PC-9 (cell line): ENCODE measurements at regions not wholly inside any gene's neighbourhood (a gene's known extent, or its start where the extent isn't known, plus 50 kb on each side); places are given as distances from the start of the nearest gene placed in this dataset.

ENCODE experiments used
- EZH2 ChIP-seq: fragments of 200-600 bp; sonication (generic); IDR thresholded peaks from 2 replicates; pipeline ENCODE4 v1.8.0; 2017; ENCODE audit warnings: antibody characterized with exemption, low read depth
- TF ChIP-seq, protein P1 (sequence below): fragments of 200-600 bp; sonication (generic); conservative IDR thresholded peaks from 2 replicates; pipeline ENCODE4 v1.6.1; 2017; ENCODE audit warnings: mixed run types, antibody characterized with exemption, mild to moderate bottlenecking, moderate library complexity

DNA sequence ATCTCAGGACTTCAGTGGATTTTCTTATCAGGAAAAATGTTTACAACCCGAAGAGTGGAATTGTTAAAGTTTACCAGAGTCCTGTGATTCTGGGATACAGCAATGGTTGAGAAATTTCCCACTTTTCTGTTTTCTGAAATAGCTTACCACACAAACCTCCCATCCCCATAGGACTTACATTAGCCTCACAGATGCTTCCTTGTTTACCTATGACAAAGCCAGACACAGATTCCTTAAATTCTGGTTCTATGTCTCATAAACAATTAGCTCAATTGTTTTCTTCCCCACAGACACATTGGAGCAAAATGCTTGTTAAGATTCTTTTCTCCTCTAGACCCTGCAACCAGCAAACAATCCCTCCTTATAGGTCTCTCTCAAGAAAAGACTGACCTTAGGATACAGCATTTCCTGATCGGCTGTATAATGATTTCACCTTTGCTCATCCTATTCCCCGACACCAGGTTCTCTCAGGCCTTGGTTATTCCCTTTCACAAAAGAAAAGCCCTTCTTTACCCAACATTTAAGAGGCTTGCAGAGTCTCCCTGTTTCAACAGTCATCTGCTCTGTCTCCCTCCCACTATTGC, 886.2 kb downstream of the ARAP2 start:
- TF ChIP-seq EZH2: no peak
- TF ChIP-seq, protein P1, sequence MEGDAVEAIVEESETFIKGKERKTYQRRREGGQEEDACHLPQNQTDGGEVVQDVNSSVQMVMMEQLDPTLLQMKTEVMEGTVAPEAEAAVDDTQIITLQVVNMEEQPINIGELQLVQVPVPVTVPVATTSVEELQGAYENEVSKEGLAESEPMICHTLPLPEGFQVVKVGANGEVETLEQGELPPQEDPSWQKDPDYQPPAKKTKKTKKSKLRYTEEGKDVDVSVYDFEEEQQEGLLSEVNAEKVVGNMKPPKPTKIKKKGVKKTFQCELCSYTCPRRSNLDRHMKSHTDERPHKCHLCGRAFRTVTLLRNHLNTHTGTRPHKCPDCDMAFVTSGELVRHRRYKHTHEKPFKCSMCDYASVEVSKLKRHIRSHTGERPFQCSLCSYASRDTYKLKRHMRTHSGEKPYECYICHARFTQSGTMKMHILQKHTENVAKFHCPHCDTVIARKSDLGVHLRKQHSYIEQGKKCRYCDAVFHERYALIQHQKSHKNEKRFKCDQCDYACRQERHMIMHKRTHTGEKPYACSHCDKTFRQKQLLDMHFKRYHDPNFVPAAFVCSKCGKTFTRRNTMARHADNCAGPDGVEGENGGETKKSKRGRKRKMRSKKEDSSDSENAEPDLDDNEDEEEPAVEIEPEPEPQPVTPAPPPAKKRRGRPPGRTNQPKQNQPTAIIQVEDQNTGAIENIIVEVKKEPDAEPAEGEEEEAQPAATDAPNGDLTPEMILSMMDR: no peak
